Uterus (tissue), 3 donors: ENCODE measurements at regions not wholly inside any gene's neighbourhood (a gene's known extent, or its start where the extent isn't known, plus 50 kb on each side); places are given as distances from the start of the nearest gene placed in this dataset.

ENCODE experiments used
- DNase-seq, 2 donors: peaks; one replicate each; pipeline ENCODE4 v3.0.0-alpha.2; 2019 to 2020
- H3K27ac ChIP-seq, 2 donors: fragments of 200-600 bp; sonication (generic); 1 replicate in 1 of 2; 2 replicates in 1 of 2; pipeline ENCODE4 v1.5.1; 2016 to 2018
- H3K27me3 ChIP-seq, 2 donors: fragments of 200-600 bp; sonication (generic); one replicate each; pipeline ENCODE4 v1.5.1; 2018 to 2019; ENCODE audit warnings: control low read depth in 1 of 2
- H3K36me3 ChIP-seq, 2 donors: fragments of 200-600 bp; sonication (generic); one replicate each; pipeline ENCODE4 v1.5.1; 2019; ENCODE audit warnings: control low read depth in 1 of 2
- H3K4me1 ChIP-seq, 2 donors: fragments of 200-600 bp; sonication (generic); one replicate each; pipeline ENCODE4 v1.5.1; 2018 to 2019; ENCODE audit warnings: control low read depth in 1 of 2
- H3K4me3 ChIP-seq, 2 donors: fragments of 200-600 bp; sonication (generic); 1 replicate in 1 of 2; 2 replicates in 1 of 2; pipeline ENCODE4 v1.5.1; 2018 to 2019; ENCODE audit warnings: mild to moderate bottlenecking in 1 of 2
- H3K9me3 ChIP-seq, 2 donors: fragments of 200-600 bp; sonication (generic); one replicate each; pipeline ENCODE4 v1.5.1; 2019; ENCODE audit warnings: control low read depth in 1 of 2
- POLR2A ChIP-seq, 2 donors: fragments of 450-650 bp; IDR thresholded peaks; one replicate each; pipeline ENCODE4 v1.6.1; 2016; ENCODE audit warnings: antibody characterized with exemption in 2 of 2, mild to moderate bottlenecking in 1 of 2, moderate library complexity in 1 of 2
- intact Hi-C: fragments of 100-400 bp; cut with DNase I; formaldehyde crosslinking; loops from one replicate; pipeline ENCODE4 v1.15.1; 2023; ENCODE audit warnings: low total_unique reads
- TF ChIP-seq, protein P1 (sequence below), 4 experiments: fragments of 200-600 bp in 2 of 4; fragments of 450-650 bp in 2 of 4; sonication (generic) in 2 of 4; IDR thresholded peaks; one replicate each; pipeline ENCODE4 v1.5.1; 2016 to 2019; ENCODE audit warnings: antibody characterized with exemption in 4 of 4, mild to moderate bottlenecking in 2 of 4, moderate library complexity in 1 of 4
- donor health status: DM: yes; HTN: yes; CAD: no.

DNA sequence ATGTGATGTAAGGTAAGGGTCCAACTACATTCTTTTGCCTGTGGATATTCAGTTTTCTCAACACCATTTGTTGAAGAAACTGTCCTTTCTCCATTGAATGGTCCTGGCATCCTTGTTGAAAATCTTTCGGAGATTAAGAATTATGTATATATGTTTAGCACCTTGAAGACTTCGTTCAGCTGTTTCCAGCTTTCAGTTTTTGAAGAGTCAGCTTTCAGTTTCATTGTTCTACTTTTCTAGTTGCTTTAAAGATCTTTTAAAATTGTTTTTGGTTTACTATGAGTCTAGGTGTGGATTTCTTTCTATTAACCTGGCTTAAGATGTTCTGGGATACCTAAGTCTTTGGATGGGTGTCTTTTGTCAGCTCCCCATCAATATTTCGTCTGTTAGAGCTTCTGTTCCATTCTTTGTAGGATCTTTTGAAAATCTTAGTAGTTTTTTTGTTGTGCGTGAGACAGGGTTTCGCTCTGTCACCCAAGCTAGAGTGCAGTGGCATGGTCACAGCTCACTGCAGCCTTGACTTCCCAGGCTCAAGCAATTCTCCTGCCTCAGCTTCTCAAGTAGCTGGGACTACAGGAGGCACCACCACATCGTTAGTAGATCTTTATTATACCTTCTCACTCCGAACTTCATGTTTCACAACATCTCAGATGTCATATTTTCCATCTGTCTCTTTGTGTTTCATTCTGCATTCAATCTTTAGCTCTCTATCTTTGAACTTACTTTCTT lies 353.5 kb upstream of the B3GALT2 start:
- H3K27ac ChIP-seq = no peak overlapping the region
- intact Hi-C loops = no loop called here
- TF ChIP-seq, protein P1, sequence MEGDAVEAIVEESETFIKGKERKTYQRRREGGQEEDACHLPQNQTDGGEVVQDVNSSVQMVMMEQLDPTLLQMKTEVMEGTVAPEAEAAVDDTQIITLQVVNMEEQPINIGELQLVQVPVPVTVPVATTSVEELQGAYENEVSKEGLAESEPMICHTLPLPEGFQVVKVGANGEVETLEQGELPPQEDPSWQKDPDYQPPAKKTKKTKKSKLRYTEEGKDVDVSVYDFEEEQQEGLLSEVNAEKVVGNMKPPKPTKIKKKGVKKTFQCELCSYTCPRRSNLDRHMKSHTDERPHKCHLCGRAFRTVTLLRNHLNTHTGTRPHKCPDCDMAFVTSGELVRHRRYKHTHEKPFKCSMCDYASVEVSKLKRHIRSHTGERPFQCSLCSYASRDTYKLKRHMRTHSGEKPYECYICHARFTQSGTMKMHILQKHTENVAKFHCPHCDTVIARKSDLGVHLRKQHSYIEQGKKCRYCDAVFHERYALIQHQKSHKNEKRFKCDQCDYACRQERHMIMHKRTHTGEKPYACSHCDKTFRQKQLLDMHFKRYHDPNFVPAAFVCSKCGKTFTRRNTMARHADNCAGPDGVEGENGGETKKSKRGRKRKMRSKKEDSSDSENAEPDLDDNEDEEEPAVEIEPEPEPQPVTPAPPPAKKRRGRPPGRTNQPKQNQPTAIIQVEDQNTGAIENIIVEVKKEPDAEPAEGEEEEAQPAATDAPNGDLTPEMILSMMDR (IDR thresholded peaks at IDR 0.05) = no peak
- no peak for TF ChIP-seq POLR2A (IDR thresholded peaks at IDR 0.05)

DNA sequence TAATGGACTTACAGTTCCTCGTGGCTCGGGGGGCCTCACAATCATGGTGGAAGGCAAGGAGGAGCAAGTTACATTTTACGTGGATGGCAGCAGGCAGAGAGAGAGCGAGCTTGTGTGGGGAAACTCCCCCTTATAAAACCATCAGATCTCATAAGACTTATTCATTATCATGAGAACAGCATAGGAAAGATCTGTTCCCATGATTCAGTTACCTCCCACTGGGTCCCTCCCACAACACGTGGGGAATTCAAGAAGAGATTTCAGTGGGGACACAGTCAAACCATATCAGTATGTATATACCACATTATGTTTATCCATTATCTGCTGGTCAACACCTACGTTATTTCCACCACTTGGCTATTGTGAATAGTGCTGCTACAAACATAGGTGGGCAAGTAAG lies 352.3 kb upstream of the B3GALT2 start:
- no peaks in the 10 kb centered on the region for H3K9me3 ChIP-seq
- no peak overlapping the region for H3K27ac ChIP-seq

More for the DNA sequence above, 353.5 kb upstream of the B3GALT2 start:
- DNase-seq = no peak
- Histone ChIP-seq H3K4me1 (no peaks in the 10 kb centered on the region), H3K4me3 (no peak overlapping the region), H3K9me3 (no peaks in the 10 kb centered on the region), H3K36me3 (no peaks in the 10 kb centered on the region), H3K27me3 (no peaks in the 10 kb centered on the region)

DNA sequence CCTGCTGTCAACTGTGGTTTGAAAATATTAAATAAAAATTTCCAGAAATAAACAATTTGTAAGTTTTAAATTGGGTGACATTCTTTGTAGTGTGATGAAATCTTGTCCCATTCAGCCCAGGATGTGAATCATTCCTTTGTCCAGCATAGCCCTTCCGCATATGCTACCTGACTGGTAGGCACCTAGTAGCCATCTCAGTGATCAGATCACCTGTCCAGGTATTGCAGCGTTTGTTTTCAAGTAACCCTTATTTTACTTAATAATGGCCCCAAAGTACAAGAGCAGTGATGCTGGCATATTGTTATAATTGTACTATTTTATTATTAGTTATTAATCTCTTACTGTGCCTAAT lies 351.6 kb upstream of the B3GALT2 start:
- Histone ChIP-seq H3K9me3 (no peaks in the 10 kb centered on the region), H3K36me3 (no peaks in the 10 kb centered on the region), H3K4me1 (no peaks in the 10 kb centered on the region), H3K27ac (no peak overlapping the region), H3K4me3 (no peak overlapping the region), H3K27me3 (no peaks in the 10 kb centered on the region)
- TF ChIP-seq POLR2A (IDR thresholded peaks at IDR 0.05) = no peak
- TF ChIP-seq, protein P1 (IDR thresholded peaks at IDR 0.05) = no peak
- intact Hi-C loops = no loop called here
- no peak for DNase-seq

More for the DNA sequence above, 352.3 kb upstream of the B3GALT2 start:
- intact Hi-C loops = no loop called here
- no peaks in the 10 kb centered on the region for H3K4me1 ChIP-seq
- DNase-seq = no peak
- TF ChIP-seq POLR2A (IDR thresholded peaks at IDR 0.05) = no peak
- TF ChIP-seq, protein P1 (IDR thresholded peaks at IDR 0.05) = no peak
- no peaks in the 10 kb centered on the region for H3K36me3 ChIP-seq
- no peaks in the 10 kb centered on the region for H3K27me3 ChIP-seq
- H3K4me3 ChIP-seq = no peak overlapping the region

DNA sequence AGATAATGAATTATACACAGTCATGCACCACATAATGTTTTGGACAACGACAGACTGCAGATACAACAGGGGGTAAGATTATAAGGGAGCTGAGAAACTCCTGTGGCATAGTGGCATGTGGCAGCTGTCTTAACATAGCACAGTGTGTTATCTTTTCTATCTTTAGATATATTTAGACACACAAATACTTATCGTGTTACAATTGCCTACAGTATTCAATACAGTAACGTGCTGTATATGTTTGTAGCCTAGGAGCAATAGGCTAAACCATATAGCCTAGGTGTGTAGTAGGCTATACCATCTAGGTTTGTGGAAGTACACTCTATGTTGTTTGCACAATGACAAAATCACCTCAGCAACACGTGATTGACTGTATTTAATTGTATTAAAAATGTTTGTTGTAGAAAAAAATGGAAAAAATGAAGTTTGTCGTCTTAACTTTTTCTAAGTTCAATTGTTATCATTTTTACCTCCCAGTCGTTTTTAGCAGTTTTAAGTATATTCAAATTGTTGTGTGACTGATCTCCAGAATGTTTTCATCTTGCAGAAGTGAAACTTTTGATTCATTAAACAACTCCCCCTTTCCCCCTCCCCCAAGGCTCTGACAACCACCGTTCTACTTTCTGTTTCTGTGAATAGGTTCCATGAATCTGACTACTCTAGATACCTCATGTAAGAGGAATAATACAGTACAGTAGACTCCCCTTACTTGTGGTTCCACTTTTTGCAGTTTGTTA lies 351.0 kb upstream of the B3GALT2 start:
- no peaks in the 10 kb centered on the region for H3K36me3 ChIP-seq
- no peaks in the 10 kb centered on the region for H3K9me3 ChIP-seq
- intact Hi-C loops = no loop called here
- H3K27ac ChIP-seq = no peak overlapping the region
- H3K27me3 ChIP-seq = no peaks in the 10 kb centered on the region
- H3K4me1 ChIP-seq = no peaks in the 10 kb centered on the region
- no peak overlapping the region for H3K4me3 ChIP-seq
- DNase-seq = no peak
- TF ChIP-seq, protein P1 (IDR thresholded peaks at IDR 0.05) = no peak
- TF ChIP-seq POLR2A (IDR thresholded peaks at IDR 0.05) = no peak

DNA sequence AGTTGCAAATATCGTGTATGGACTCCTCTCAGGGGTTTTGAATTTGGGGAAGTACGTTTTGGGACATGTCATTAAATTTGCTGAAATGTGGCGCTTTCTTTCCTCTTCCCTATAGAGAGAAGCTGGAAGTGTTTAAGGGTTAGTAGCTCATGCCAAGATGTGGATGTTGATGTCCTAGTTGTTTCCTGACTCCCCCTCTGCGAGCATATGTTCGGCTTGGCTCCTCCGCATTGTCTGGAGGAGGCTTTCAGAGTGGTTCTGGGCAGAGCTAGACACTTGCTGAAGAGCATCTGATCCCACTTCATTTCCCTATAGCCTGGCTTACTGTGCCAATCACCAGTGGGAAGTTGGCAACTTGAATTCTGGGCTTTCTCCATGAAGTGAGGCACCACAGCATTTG lies 347.4 kb upstream of the B3GALT2 start:
- Histone ChIP-seq H3K36me3 (no peaks in the 10 kb centered on the region), H3K4me3 (no peak overlapping the region), H3K4me1 (no peaks in the 10 kb centered on the region), H3K9me3 (no peaks in the 10 kb centered on the region), H3K27me3 (no peaks in the 10 kb centered on the region), H3K27ac (no peak overlapping the region)
- no peak for DNase-seq
- no peak for TF ChIP-seq POLR2A (IDR thresholded peaks at IDR 0.05)
- TF ChIP-seq, protein P1 (IDR thresholded peaks at IDR 0.05) = no peak
- intact Hi-C loops = no loop called here
